SH-SY5Y (cell line): ENCODE measurements at regions not wholly inside any gene's neighbourhood (a gene's known extent, or its start where the extent isn't known, plus 50 kb on each side); places are given as distances from the start of the nearest gene placed in this dataset.

Experiments
- GATA2 ChIP-seq: IDR thresholded peaks from 2 replicates; pipeline ENCODE4 v1.6.1; 2011; ENCODE audit warnings: mild to moderate bottlenecking, low read depth, low read length
- GATA3 ChIP-seq: IDR thresholded peaks from 2 replicates; pipeline ENCODE4 v1.6.1; 2011; ENCODE audit warnings: low read depth, mild to moderate bottlenecking, low read length, moderate library complexity

- TF ChIP-seq GATA2: no peak
- TF ChIP-seq GATA3: no peak
These were observed 825.6 kb downstream of the MTRR start for GRCh38 chr5:8694545-8694944.
